ENCODE measurements at regions not wholly inside any gene's neighbourhood (a gene's known extent, or its start where the extent isn't known, plus 50 kb on each side); places are given as distances from the start of the nearest gene placed in this dataset.
"Not testable (repeated sequence)": the region's sequence is repeated elsewhere in the genome, so short reads cannot be mapped to it uniquely, and the experiment has no call there.

DNA sequence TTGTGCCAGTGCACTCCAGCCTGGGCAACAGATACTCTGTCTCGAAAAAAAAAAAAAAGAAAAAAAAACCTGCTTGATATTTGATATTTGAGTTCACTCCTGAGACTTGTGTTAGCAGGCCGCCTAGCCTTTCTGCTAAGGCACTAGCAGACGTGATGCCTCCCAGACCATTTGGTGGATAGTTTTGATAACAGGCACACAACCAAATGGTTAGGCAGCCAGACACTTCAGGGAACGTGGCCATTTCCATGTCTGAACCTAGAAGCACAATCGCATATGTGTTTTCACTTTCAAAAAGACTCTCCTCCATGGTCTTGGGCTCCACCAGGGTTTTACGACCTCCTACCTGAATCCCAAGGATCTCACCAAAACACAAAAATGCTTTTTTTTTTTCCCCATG is 1319.5 kb downstream of the BRINP3 start:
- H3K36me3 ChIP-seq (ENCODE audit: insufficient read depth, low read length), result no peaks in the 10 kb centered on the region
- no peaks in the 10 kb centered on the region for H3K4me1 ChIP-seq (ENCODE audit: insufficient read depth, low read length)
- H3K27me3 ChIP-seq (ENCODE audit: insufficient read depth, low read length), result no peaks in the 10 kb centered on the region
- no peak overlapping the region for H3K4me3 ChIP-seq (ENCODE audit: low read length)
- no peaks in the 10 kb centered on the region for H3K9me3 ChIP-seq (ENCODE audit: low read length)
- H2AFZ ChIP-seq (ENCODE audit: low read depth, low read length), result no peak overlapping the region

DNA sequence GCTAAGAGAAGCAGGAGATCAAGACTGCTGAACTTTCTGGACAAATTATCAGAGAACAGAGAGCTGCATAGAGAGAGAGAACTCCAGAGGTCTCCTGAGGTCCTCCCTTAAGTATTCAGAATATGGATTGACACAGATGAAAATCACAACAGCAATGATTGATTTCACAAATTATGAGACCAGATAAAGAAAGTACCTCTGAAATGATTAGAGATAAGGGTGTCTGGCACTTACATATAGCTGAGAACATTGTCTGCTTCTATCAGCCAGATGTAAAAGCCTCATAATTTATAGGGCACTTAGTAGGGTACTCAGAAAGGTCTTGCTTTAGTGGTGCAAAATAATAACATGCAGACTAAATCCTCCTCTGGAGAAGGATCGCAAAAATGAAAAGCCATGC is 1301.8 kb downstream of the BRINP3 start:
- H2AFZ ChIP-seq (ENCODE audit: low read depth, low read length), result no peak overlapping the region
- no peak overlapping the region for H3K4me3 ChIP-seq (ENCODE audit: low read length)
- H3K4me1 ChIP-seq (ENCODE audit: insufficient read depth, low read length), result no peaks in the 10 kb centered on the region
- no peaks in the 10 kb centered on the region for H3K9me3 ChIP-seq (ENCODE audit: low read length)
- no peaks in the 10 kb centered on the region for H3K27me3 ChIP-seq (ENCODE audit: insufficient read depth, low read length)
- H3K36me3 ChIP-seq (ENCODE audit: insufficient read depth, low read length), result no peaks in the 10 kb centered on the region

DNA sequence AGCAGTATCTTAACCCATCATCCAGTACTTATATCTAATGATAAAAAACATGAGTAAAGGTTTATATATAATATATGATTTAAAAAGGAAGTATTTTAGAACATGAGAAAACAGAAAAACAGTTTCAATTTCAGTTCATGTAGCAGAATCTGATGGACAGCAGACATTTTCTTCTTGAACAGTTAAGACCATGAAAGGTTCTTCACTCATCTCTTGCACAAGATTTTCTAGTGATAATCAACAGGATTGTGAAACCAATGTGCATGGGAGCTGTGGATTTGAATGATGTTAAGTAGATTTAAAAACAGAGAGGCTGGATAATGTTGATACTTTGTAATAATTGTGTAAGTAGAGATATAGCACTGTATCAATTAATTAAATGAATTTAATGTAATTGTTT is 1297.6 kb downstream of the BRINP3 start:
- H3K4me1 ChIP-seq (ENCODE audit: insufficient read depth, low read length), result no peaks in the 10 kb centered on the region
- no peak overlapping the region for H3K4me3 ChIP-seq (ENCODE audit: low read length)
- no peaks in the 10 kb centered on the region for H3K36me3 ChIP-seq (ENCODE audit: insufficient read depth, low read length)
- no peak overlapping the region for H2AFZ ChIP-seq (ENCODE audit: low read depth, low read length)
- H3K27me3 ChIP-seq (ENCODE audit: insufficient read depth, low read length), result no peaks in the 10 kb centered on the region
- no peaks in the 10 kb centered on the region for H3K9me3 ChIP-seq (ENCODE audit: low read length)

DNA sequence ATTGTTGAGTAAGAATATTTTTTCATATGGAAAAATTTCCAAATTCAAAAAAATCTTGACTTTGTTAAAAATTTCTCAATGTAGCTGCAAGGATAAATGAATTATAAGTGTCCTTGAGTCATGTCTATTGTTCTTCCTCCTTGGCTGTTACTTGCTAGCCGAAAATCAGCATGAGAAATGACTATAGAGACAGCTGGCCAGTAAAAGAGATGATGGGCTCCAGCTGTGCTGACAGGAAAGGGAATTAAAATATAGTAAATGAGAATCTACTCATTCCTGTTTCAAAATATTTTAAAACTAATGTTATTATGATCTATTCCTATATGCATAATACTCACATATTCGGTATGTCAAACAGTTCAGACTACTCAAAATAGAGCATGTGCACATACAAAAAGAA is 1292.6 kb downstream of the BRINP3 start:
- Histone ChIP-seq H2AFZ (ENCODE audit: low read depth, low read length) (no peak overlapping the region), H3K4me1 (ENCODE audit: insufficient read depth, low read length) (no peaks in the 10 kb centered on the region), H3K36me3 (ENCODE audit: insufficient read depth, low read length) (no peaks in the 10 kb centered on the region), H3K9me3 (ENCODE audit: low read length) (no peaks in the 10 kb centered on the region), H3K4me3 (ENCODE audit: low read length) (no peak overlapping the region), H3K27me3 (ENCODE audit: insufficient read depth, low read length) (no peaks in the 10 kb centered on the region)

DNA sequence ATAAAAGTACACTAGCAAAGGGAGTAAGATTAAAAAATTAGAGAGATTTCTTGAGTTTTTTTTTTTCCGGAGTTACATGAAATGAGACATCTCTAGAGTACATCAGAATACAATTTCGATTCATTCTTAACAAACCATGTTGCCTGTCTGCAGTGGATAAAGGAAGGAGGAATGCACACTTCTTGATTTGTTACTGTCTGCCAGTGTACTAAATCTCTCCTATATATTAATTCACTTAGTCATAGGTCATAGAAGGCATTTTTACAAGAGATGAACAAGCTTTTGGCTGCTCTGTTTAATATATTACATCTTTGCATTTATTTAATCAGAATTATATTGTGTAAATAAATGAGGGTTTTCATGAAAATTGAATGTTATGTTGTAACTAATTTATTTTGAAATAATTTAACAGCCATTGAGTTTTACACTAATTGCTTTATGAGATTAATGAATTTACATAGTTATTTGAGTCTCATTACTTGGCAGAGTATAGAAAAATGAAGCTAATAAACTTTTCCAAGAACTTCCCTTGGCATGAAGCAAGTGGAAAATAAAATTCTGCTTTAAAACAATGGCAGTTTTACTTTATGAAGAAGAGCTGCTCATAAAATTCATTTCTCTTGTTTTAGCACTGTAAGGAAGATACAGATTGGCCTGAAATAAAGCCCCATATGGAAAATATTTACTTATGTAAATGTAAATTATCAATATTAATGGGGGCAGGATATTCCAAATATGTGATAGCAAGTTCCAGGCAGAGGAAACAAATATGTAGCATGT is 1284.7 kb downstream of the BRINP3 start:
- H3K27me3 ChIP-seq (ENCODE audit: insufficient read depth, low read length), result no peaks in the 10 kb centered on the region
- no peak overlapping the region for H2AFZ ChIP-seq (ENCODE audit: low read depth, low read length)
- H3K9me3 ChIP-seq (ENCODE audit: low read length), result no peaks in the 10 kb centered on the region
- peaks cover 11% of the 10 kb centered on the region for H3K4me1 ChIP-seq (ENCODE audit: insufficient read depth, low read length)
- no peak overlapping the region for H3K4me3 ChIP-seq (ENCODE audit: low read length)
- no peaks in the 10 kb centered on the region for H3K36me3 ChIP-seq (ENCODE audit: insufficient read depth, low read length)

DNA sequence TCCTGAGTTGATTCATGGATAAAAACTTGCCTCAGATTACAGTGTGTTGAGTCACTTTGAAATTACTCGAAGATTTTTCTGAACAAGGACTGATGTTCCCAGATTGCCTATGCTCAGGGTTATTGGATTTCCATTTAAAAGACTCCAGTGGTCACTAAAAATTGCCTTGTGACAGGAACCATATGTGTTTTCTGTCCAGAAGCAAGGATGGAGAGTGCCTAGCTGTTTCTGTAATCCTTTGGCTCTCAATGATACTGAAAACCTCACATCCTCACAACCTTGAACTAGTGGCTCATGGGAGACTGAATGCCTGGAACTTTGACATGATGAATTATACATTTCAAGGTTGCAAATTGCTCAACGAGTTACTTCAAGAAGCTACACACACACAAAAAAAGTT is 1271.8 kb downstream of the BRINP3 start:
- Histone ChIP-seq H3K4me3 (ENCODE audit: low read length) (no peak overlapping the region), H3K27me3 (ENCODE audit: insufficient read depth, low read length) (no peaks in the 10 kb centered on the region), H3K9me3 (ENCODE audit: low read length) (no peaks in the 10 kb centered on the region), H2AFZ (ENCODE audit: low read depth, low read length) (no peak overlapping the region), H3K36me3 (ENCODE audit: insufficient read depth, low read length) (no peaks in the 10 kb centered on the region), H3K4me1 (ENCODE audit: insufficient read depth, low read length) (no peaks in the 10 kb centered on the region)

DNA sequence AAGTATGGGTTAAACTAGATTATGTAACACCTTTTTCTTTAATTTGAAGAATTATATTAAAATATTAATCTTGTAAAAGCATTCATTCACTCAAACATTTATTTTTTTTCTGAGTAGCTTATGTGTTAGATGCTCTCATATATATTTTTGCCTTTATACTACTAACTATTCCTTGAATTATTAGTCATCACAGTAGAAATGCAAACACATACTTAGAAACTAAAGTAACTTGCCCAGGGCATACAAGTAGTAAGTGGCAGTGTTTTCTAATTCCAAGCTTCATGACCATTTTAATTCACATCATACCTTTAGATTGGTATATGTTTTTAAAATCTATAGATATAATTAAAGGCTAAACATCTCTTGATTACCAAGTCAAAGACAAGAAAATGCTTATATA is 1271.0 kb downstream of the BRINP3 start:
- Histone ChIP-seq H3K4me1 (ENCODE audit: insufficient read depth, low read length) (no peaks in the 10 kb centered on the region), H3K36me3 (ENCODE audit: insufficient read depth, low read length) (no peaks in the 10 kb centered on the region), H3K9me3 (ENCODE audit: low read length) (no peaks in the 10 kb centered on the region), H3K27me3 (ENCODE audit: insufficient read depth, low read length) (no peaks in the 10 kb centered on the region), H2AFZ (ENCODE audit: low read depth, low read length) (no peak overlapping the region), H3K4me3 (ENCODE audit: low read length) (no peak overlapping the region)

DNA sequence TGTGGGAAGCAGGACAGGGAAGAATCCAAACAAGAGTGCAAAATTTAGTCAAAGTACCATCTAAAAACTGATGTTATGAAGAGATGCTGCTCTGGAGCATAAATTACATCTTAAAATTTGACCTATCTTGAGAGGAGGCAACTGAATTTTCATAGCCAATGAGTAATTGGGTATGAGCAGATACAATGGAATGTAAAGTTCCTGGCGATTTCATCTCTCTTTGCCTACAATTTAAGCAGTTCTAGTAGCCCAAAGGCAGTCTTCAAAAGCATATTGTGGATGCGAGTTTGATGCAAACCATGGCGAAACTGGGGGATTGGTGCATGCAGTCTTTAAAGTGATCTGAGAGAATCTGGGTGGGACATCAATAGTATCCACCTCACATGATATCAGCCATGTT is 1265.9 kb downstream of the BRINP3 start:
- no peak overlapping the region for H3K4me3 ChIP-seq (ENCODE audit: low read length)
- H3K9me3 ChIP-seq (ENCODE audit: low read length), result no peaks in the 10 kb centered on the region

DNA sequence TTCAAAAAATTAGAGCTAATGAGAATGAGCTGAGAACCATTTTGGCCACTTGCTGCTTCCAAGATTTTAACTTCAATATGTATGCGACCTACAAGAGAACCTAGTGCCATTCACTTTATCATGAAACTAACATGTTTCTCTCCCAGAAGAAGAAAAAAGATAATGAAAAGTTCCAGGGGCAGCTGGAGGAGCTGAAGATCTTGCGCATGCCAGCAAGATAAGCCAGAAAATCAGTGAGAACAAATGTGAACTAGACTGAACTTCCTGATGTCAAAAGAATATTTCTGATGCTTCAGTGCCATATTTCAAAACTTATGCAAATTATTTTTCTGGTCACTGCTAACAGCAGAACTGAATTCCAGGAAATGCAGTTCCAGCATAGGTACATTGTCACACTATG is 1265.1 kb downstream of the BRINP3 start:
- H3K9me3 ChIP-seq (ENCODE audit: low read length), result no peaks in the 10 kb centered on the region
- no peaks in the 10 kb centered on the region for H3K27me3 ChIP-seq (ENCODE audit: insufficient read depth, low read length)
- no peak overlapping the region for H3K4me3 ChIP-seq (ENCODE audit: low read length)
- peaks cover 7% of the 10 kb centered on the region for H3K4me1 ChIP-seq (ENCODE audit: insufficient read depth, low read length)
- H3K36me3 ChIP-seq (ENCODE audit: insufficient read depth, low read length), result no peaks in the 10 kb centered on the region
- no peak overlapping the region for H2AFZ ChIP-seq (ENCODE audit: low read depth, low read length)

More for the DNA sequence above, 1265.9 kb downstream of the BRINP3 start:
- peaks cover 7% of the 10 kb centered on the region for H3K4me1 ChIP-seq (ENCODE audit: insufficient read depth, low read length)
- no peaks in the 10 kb centered on the region for H3K36me3 ChIP-seq (ENCODE audit: insufficient read depth, low read length)
- H3K27me3 ChIP-seq (ENCODE audit: insufficient read depth, low read length), result no peaks in the 10 kb centered on the region
- H2AFZ ChIP-seq (ENCODE audit: low read depth, low read length), result no peak overlapping the region

DNA sequence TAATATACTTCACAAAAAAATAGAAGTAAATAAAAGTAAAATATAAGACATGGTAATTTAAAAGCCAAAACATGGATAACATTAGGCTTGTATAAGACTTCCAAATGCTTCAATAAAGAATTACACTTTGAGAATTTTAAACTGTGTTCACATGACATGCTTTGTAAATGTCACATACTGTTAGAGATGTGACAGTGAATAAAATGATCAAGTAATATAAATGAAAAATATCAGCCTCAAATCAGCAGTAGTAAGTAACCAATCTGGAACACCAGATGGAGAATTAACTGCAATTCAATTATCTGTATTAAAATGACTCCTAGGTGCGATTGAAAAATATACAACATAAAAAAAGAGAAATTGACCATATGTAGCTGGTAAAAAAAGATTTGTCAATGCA is 1260.8 kb downstream of the BRINP3 start:
- Histone ChIP-seq H2AFZ (ENCODE audit: low read depth, low read length) (no peak overlapping the region), H3K4me1 (ENCODE audit: insufficient read depth, low read length) (peaks cover 7% of the 10 kb centered on the region), H3K27me3 (ENCODE audit: insufficient read depth, low read length) (no peaks in the 10 kb centered on the region), H3K9me3 (ENCODE audit: low read length) (no peaks in the 10 kb centered on the region), H3K4me3 (ENCODE audit: low read length) (no peak overlapping the region), H3K36me3 (ENCODE audit: insufficient read depth, low read length) (no peaks in the 10 kb centered on the region)

DNA sequence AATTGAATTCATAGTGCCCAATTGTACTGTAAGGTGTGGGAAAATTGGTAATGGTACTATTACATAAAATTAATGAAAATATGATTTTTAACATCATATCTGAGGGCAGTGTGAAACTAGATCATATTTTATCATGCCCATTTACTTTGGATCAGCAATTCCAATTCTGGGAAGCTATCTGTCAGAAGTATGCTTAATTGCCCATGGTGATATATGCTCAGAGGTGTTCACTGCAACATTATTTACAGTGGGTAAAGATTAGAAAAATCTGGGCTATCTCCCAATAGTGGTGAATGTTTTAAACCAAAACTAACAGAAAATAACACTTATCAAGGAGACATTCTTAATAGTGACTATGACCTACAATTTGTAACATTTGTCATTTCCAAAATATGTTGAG is 1260.0 kb downstream of the BRINP3 start:
- Histone ChIP-seq H2AFZ (ENCODE audit: low read depth, low read length) (no peak overlapping the region), H3K4me1 (ENCODE audit: insufficient read depth, low read length) (peaks cover 5% of the 10 kb centered on the region), H3K36me3 (ENCODE audit: insufficient read depth, low read length) (no peaks in the 10 kb centered on the region), H3K27me3 (ENCODE audit: insufficient read depth, low read length) (no peaks in the 10 kb centered on the region), H3K4me3 (ENCODE audit: low read length) (no peak overlapping the region), H3K9me3 (ENCODE audit: low read length) (no peaks in the 10 kb centered on the region)

DNA sequence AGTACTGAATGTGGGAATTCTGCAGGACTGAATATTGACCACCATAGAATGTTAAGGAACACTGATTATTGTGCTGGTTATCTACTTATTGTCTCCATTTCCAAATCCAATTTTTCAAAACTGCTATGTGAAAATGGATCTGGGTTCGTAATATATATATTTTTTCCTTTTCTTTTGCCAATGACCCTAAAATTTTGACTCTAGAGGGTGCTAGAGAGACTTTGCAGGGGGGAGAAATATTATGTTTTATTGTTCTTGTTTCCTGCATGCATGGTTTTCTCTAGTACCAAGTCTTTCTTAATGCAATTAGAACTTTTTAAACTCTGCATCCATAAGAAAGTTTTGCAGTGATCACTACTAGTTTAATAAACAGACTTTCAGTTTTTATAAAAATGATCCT is 1256.9 kb downstream of the BRINP3 start:
- no peaks in the 10 kb centered on the region for H3K36me3 ChIP-seq (ENCODE audit: insufficient read depth, low read length)
- H2AFZ ChIP-seq (ENCODE audit: low read depth, low read length), result no peak overlapping the region
- no peaks in the 10 kb centered on the region for H3K27me3 ChIP-seq (ENCODE audit: insufficient read depth, low read length)
- H3K4me1 ChIP-seq (ENCODE audit: insufficient read depth, low read length), result no peaks in the 10 kb centered on the region
- H3K4me3 ChIP-seq (ENCODE audit: low read length), result no peak overlapping the region
- H3K9me3 ChIP-seq (ENCODE audit: low read length), result no peaks in the 10 kb centered on the region

DNA sequence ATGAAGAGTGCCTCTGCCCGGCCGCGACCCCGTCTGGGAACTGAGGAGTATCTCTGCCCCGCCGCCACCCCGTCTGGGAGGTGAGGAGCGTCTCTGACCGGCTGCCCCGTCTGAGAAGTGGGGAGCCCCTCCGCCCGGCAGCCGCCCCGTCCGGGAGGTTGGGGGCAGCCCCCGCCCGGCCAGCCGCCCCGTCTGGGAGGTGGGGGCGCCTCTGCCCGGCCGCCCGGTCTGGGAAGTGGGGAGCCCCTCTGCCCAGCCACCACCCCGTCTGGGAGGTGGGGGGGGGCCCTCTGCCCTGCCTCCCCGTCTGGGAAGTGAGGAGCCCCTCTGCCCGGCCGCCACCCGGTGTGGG is 1251.9 kb downstream of the BRINP3 start:
- H3K9me3 ChIP-seq (ENCODE audit: low read length); H3K4me3 ChIP-seq (ENCODE audit: low read length); H3K27me3 ChIP-seq (ENCODE audit: insufficient read depth, low read length); H3K36me3 ChIP-seq (ENCODE audit: insufficient read depth, low read length); H2AFZ ChIP-seq (ENCODE audit: low read depth, low read length); H3K4me1 ChIP-seq (ENCODE audit: insufficient read depth, low read length): not testable (repeated sequence)

DNA sequence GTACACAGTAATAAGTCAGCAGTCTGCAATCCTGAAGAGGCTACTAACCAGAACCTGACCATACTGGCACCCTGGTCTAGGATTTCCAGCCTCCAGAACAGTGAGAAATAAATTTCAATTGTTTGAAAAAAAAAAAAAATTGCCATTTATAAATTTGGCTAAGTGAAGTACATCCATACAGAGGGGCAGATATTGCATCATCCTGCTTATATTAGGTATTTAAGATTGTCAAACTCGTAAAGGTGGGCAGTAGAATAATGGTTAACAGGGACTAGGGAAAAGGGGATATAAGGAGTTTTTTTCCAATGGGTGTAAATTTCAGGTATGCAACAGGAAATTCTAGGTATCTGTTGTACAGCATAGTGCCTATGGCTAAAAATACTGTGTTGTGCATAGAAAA is 1250.9 kb downstream of the BRINP3 start:
- Histone ChIP-seq H3K4me3 (ENCODE audit: low read length) (no peak overlapping the region), H3K4me1 (ENCODE audit: insufficient read depth, low read length) (no peaks in the 10 kb centered on the region), H2AFZ (ENCODE audit: low read depth, low read length) (no peak overlapping the region), H3K9me3 (ENCODE audit: low read length) (no peaks in the 10 kb centered on the region), H3K27me3 (ENCODE audit: insufficient read depth, low read length) (no peaks in the 10 kb centered on the region), H3K36me3 (ENCODE audit: insufficient read depth, low read length) (no peaks in the 10 kb centered on the region)

All from neuron (in vitro differentiated cells).